ENCODE measurements at regions not wholly inside any gene's neighbourhood (a gene's known extent, or its start where the extent isn't known, plus 50 kb on each side); places are given as distances from the start of the nearest gene placed in this dataset.
A peak's percentile ranks its signal among the peaks of the same experiment; 100 is the strongest.

- intact Hi-C loops (cut with DNase I) = no loop called here
- Histone ChIP-seq H3K27ac (no peak overlapping the region), H3K9me3 (no peaks in the 10 kb centered on the region), H3K4me3 (no peak overlapping the region), H3K36me3 (peaks cover 0 to 11% of the 10 kb centered on the region in 2 donors), H3K27me3 (no peaks in the 10 kb centered on the region), H3K4me1 (peaks cover 8 to 50% of the 10 kb centered on the region in 2 donors)
- TF ChIP-seq, protein P1, sequence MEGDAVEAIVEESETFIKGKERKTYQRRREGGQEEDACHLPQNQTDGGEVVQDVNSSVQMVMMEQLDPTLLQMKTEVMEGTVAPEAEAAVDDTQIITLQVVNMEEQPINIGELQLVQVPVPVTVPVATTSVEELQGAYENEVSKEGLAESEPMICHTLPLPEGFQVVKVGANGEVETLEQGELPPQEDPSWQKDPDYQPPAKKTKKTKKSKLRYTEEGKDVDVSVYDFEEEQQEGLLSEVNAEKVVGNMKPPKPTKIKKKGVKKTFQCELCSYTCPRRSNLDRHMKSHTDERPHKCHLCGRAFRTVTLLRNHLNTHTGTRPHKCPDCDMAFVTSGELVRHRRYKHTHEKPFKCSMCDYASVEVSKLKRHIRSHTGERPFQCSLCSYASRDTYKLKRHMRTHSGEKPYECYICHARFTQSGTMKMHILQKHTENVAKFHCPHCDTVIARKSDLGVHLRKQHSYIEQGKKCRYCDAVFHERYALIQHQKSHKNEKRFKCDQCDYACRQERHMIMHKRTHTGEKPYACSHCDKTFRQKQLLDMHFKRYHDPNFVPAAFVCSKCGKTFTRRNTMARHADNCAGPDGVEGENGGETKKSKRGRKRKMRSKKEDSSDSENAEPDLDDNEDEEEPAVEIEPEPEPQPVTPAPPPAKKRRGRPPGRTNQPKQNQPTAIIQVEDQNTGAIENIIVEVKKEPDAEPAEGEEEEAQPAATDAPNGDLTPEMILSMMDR (IDR thresholded peaks at IDR 0.05) = no peak
- ATAC-seq = no peak
- no peak for DNase-seq
These were observed 50.0 kb downstream of the PIK3C2A start for GRCh38 chr11:17157761-17158160.

- TF ChIP-seq, protein P1 (IDR thresholded peaks at IDR 0.05) = no peak
- Histone ChIP-seq H3K4me3 (no peak overlapping the region), H3K36me3 (peaks cover 0 to 11% of the 10 kb centered on the region in 2 donors), H3K4me1 (peaks cover 0 to 35% of the 10 kb centered on the region in 2 donors), H3K27ac (no peak overlapping the region), H3K27me3 (no peaks in the 10 kb centered on the region), H3K9me3 (no peaks in the 10 kb centered on the region)
- ATAC-seq = no peak
- intact Hi-C loops (cut with DNase I) = no loop called here
- no peak for DNase-seq
These were observed 51.5 kb downstream of the PIK3C2A start for GRCh38 chr11:17156283-17156682.

GRCh38 chr11:17154409-17155159 is 53.2 kb downstream of the PIK3C2A start:
- Histone ChIP-seq H3K4me1 (peaks cover 0 to 18% of the 10 kb centered on the region in 2 donors), H3K27me3 (no peaks in the 10 kb centered on the region), H3K36me3 (peaks cover 0 to 11% of the 10 kb centered on the region in 2 donors), H3K27ac (peak overlapping the region in 1 of 2 donors; percentile 30), H3K9me3 (no peaks in the 10 kb centered on the region), H3K4me3 (no peak overlapping the region)
- ATAC-seq (no peak), DNase-seq (no peak)
- TF ChIP-seq, protein P1 (IDR thresholded peaks at IDR 0.05) = no peak
- intact Hi-C loops (cut with DNase I) = no loop called here

DNA sequence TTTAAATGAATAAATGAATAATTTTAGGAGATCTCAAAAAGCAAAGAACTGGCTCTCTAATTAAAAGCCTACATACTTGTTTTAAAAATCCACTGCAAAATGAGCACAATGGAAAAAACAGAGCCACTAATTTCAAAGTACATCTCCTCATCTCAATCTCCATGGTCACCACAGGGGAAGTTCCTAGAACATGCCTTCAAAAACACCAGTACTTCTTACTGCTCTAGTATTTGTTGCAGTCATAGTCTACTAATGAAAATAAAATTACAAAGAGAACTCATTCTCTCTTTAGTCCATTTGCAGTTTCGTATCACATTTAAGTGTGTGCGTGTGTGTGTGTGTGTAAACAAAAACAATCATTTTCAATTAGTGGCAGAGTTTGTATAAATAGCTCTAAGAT is 54.0 kb downstream of the PIK3C2A start:
- H3K9me3 ChIP-seq = no peaks in the 10 kb centered on the region
- no peak for DNase-seq
- ATAC-seq = no peak
- no peaks in the 10 kb centered on the region for H3K27me3 ChIP-seq
- peaks cover 0 to 10% of the 10 kb centered on the region in 2 donors for H3K4me1 ChIP-seq
- TF ChIP-seq, protein P1 (IDR thresholded peaks at IDR 0.05) = no peak
- intact Hi-C loops (cut with DNase I) = no loop called here
- peaks cover 0 to 11% of the 10 kb centered on the region in 2 donors for H3K36me3 ChIP-seq
- no peak overlapping the region for H3K4me3 ChIP-seq
- peak overlapping the region in 1 of 2 donors; percentile 30 for H3K27ac ChIP-seq

- no peaks in the 10 kb centered on the region for H3K9me3 ChIP-seq
- intact Hi-C loops (cut with DNase I) = no loop called here
- ATAC-seq (no peak), DNase-seq (no peak)
- TF ChIP-seq, protein P1 (IDR thresholded peaks at IDR 0.05) = no peak
- no peak overlapping the region for H3K27ac ChIP-seq
- H3K4me1 ChIP-seq = peaks cover 0 to 6% of the 10 kb centered on the region in 2 donors
- no peak overlapping the region for H3K4me3 ChIP-seq
- H3K36me3 ChIP-seq = peaks cover 0 to 19% of the 10 kb centered on the region in 2 donors
- H3K27me3 ChIP-seq = no peaks in the 10 kb centered on the region
These were observed 55.5 kb downstream of the PIK3C2A start for GRCh38 chr11:17152306-17152705.
